HFF-Myc (cell line): ENCODE measurements at regions not wholly inside any gene's neighbourhood (a gene's known extent, or its start where the extent isn't known, plus 50 kb on each side); places are given as distances from the start of the nearest gene placed in this dataset.
"Not testable (repeated sequence)": the region's sequence is repeated elsewhere in the genome, so short reads cannot be mapped to it uniquely, and the experiment has no call there.

Experiments used
- DNase-seq: peaks from one replicate; pipeline ENCODE4 v3.0.0-alpha.2; 2011; ENCODE audit warnings: low read depth; ENCODE audit errors: extremely low read depth
- H3K4me3 ChIP-seq: replicated peaks from 2 replicates; pipeline ENCODE4 v1.5.1; 2011; ENCODE audit warnings: low read depth, mild to moderate bottlenecking, control low read depth, low read length
- TF ChIP-seq, protein P1 (sequence below): IDR thresholded peaks from 2 replicates; pipeline ENCODE4 v1.5.1; 2012; ENCODE audit warnings: mild to moderate bottlenecking, low read depth, low read length, control low read depth; ENCODE audit errors: missing control alignments

DNA sequence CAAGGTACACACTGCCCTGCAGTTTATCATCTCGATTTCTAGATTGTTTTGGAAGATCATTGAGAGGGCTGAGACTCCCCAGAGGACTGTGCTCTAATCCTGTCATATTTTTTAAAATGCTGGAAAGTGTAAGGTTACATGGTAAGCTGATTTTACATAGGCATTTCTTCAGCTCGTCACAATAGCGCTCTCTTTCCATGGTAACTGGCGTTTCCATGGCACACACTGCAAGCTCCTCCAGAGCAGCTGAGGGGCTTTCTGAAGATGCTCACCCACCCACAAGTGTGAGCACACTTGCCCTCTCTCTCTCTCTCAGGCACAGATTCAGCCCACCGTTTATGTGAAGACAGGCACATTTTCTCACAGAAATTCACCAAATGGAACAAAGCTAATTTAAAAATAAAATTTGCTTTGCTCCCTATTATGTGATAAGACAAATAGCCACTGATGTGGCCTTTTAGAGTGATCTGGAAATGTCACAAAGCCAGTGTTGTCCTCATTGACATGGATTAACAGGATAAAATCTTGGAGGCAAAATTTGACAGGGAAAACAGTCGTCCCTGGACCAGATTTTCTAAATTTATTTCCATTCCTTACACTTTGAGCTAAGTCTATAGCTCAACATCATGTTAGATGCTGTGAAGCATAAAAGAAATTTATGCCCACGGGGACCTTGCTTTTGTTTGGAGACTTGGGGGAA is 421.5 kb downstream of the RWDD3 start:
- no peak for DNase-seq
- TF ChIP-seq, protein P1, sequence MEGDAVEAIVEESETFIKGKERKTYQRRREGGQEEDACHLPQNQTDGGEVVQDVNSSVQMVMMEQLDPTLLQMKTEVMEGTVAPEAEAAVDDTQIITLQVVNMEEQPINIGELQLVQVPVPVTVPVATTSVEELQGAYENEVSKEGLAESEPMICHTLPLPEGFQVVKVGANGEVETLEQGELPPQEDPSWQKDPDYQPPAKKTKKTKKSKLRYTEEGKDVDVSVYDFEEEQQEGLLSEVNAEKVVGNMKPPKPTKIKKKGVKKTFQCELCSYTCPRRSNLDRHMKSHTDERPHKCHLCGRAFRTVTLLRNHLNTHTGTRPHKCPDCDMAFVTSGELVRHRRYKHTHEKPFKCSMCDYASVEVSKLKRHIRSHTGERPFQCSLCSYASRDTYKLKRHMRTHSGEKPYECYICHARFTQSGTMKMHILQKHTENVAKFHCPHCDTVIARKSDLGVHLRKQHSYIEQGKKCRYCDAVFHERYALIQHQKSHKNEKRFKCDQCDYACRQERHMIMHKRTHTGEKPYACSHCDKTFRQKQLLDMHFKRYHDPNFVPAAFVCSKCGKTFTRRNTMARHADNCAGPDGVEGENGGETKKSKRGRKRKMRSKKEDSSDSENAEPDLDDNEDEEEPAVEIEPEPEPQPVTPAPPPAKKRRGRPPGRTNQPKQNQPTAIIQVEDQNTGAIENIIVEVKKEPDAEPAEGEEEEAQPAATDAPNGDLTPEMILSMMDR: no peak
- H3K4me3 ChIP-seq: no peak overlapping the region

DNA sequence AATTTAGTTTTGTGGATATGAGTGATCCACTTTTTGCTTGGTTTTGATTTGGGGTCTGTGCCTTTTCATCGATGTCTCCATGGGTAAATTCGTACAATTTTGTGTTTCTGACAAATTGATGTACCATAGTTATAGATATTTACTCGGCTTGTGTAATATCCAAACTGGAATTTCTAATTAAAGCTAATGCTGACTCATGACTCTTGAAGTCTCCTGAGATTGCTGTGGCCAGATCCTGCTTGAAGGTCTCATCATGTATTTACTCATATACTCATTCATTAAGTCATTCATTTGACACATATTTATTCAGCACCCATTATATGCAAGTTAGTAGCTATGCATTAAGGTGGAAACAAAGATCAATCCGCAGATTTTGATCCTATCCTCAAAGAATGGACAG is 423.2 kb downstream of the RWDD3 start:
- H3K4me3 ChIP-seq: no peak overlapping the region
- DNase-seq: no peak
- TF ChIP-seq, protein P1: no peak

DNA sequence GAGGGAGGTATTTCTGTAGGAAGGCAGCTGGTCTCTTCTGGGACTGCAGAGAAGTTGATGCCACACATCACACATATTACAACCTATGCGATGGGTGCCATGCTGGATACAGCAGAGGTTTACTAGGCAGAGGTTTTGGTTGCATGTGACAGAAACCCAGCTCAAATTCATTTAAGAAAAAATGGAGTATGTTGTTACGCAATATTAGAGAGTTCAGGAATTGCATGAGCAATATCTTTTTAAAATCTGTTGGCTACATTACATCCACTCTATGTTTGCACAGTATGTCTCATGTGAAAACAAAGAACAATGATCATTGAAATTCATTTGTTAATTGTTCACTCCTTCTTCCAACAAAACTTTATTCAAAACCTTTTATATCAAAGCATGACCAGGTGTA is 425.2 kb downstream of the RWDD3 start:
- DNase-seq: no peak
- TF ChIP-seq, protein P1: no peak
- H3K4me3 ChIP-seq: no peak overlapping the region

DNA sequence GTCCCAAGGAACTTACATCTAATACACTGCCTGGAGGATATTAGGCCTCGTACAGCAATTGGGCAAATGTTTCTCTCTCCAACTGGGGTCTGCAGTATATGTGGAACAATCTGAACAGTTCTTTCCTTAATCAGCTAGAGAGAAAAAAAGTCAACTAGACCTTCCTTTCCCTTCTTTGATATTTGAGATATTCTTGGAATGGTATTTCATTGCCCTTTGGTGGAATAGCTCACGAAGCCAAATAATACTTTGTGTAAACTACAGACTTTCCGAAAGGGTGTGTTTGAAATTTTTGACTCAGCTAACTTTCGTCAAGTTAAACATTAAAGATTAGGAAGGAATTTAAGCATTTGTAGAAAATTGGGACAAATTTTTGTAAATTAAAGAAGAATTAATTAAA is 425.6 kb downstream of the RWDD3 start:
- TF ChIP-seq, protein P1: no peak
- DNase-seq: no peak

DNA sequence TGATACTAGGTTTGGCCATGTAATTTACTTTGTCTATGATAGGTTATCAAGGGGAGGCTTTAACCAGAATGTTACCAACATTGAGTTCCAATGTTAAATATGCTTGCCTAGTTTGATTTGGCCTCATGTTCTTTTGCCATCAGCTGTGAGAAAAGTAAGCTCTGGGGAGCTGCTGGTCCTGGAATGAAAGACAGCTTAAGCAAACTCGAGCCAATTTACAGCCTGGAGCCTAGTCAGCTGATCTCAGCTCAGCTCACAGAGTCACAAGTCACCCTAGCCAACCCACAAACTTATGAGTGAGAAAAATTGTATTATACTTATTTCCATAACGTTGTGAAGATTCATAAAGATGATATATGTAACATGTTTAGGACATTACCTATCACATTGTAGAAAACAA is 426.7 kb downstream of the RWDD3 start:
- TF ChIP-seq, protein P1: no peak
- no peak overlapping the region for H3K4me3 ChIP-seq
- no peak for DNase-seq

More for the DNA sequence above, 425.6 kb downstream of the RWDD3 start:
- no peak overlapping the region for H3K4me3 ChIP-seq

DNA sequence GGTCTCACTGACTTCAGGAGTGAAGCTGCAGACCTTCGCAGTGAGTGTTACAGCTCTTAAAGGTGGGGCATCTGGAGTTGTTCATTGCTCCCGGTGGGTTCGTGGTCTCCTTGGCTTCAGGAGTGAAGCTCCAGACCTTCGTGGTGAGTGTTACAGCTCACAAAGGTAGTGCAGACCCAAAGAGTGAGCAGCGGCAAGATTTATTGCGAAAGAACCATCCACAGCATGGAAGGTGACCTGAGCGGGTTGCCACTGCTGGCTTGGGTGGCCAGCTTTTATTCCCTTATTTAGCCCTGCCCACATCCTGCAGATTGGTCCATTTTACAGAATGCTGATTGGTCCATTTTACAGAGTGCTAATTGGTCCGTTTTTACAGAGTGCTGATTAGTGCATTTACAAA is 429.5 kb downstream of the RWDD3 start:
- not testable (repeated sequence) for DNase-seq, H3K4me3 ChIP-seq

DNA sequence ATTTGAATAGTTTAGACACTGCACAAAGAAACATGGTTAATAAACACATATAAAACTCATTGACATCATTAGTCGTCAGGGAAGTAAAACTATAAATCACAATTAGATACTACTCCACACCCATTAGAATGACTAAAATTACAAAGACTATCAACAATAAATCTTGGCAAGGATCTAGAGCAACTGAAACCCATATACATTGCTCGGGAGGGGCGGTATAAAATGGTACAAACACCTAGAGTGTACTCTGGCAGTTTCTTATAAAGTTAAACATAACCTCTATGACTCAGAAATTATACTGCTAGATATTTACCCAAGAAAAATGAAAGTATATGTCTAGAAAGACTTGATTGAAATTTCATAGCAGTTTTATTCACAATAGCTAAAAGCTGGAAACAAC is 434.2 kb downstream of the RWDD3 start:
- H3K4me3 ChIP-seq: no peak overlapping the region
- no peak for DNase-seq
- TF ChIP-seq, protein P1: no peak

DNA sequence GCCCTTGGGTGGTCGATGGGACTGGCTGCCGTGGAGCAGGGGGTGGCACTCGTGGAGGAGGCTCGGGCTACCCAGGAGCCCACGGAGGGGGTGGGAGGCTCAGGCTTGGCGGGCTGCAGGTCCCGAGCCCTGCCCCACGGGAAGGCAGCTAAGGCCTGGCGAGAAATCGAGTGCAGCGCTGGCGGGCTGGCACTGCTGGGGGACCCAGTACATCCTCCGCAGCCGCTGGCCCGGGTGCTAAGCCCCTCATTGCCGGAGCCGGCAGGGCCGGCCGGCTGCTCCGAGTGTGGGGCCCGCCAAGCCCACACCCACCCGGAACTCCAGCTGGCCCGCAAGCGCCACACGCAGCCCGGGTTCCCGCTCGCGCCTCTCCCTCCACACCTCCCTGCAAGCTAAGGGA is 435.6 kb downstream of the RWDD3 start:
- DNase-seq, H3K4me3 ChIP-seq: not testable (repeated sequence)
